PC-9 (cell line): ENCODE measurements at regions not wholly inside any gene's neighbourhood (a gene's known extent, or its start where the extent isn't known, plus 50 kb on each side); places are given as distances from the start of the nearest gene placed in this dataset.

Source experiments
- CTCF ChIP-seq: fragments of 200-600 bp; sonication (generic); conservative IDR thresholded peaks from 2 replicates; pipeline ENCODE4 v1.6.1; 2017; ENCODE audit warnings: mixed run types, antibody characterized with exemption, mild to moderate bottlenecking, moderate library complexity
- EZH2 ChIP-seq: fragments of 200-600 bp; sonication (generic); IDR thresholded peaks from 2 replicates; pipeline ENCODE4 v1.8.0; 2017; ENCODE audit warnings: antibody characterized with exemption, low read depth

GRCh38 chr6:6760002-6760401, 171.5 kb downstream of the LY86 start:
- TF ChIP-seq CTCF (no peak), EZH2 (no peak)
